Activated CD8-positive, alpha-beta memory T cell treated with anti-CD3 and anti-CD28 coated beads for 36 hours (primary cell): ENCODE measurements at regions not wholly inside any gene's neighbourhood (a gene's known extent, or its start where the extent isn't known, plus 50 kb on each side); places are given as distances from the start of the nearest gene placed in this dataset.

ENCODE experiments used
- CTCF ChIA-PET: fragments of 350-600 bp; sonication (Branson Sonifier 250); formaldehyde crosslinking; loops from one replicate; lab custom pipeline; 2021; ENCODE audit warnings: antibody characterized with exemption; lab: Charles Lee
- POLR2A ChIA-PET: fragments of 350-600 bp; sonication (Branson Sonifier 250); formaldehyde crosslinking; loops from one replicate; lab custom pipeline; 2021; ENCODE audit warnings: antibody characterized with exemption; lab: Charles Lee

DNA sequence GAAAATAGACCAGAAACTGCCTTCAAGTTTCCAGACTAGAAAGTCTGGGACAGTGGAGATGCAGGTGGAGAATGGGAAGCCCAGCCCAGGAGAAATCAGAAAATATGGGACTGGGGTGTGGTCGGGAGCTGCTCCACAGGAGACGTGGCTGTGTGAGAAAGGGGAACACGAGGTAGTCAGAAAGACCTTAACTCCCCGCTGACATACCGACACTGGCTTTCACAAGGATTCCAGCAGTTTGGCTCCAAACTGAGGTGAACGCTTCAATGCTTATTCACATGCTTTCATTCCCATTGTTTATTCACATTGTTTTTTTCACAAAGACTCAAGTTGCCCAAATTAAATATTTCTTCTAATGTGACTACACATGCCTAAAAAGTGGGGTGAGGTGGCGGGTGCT, 111.5 kb upstream of the SLCO3A1 start:
- ChIA-PET POLR2A (no interaction called here), CTCF (no interaction called here)

DNA sequence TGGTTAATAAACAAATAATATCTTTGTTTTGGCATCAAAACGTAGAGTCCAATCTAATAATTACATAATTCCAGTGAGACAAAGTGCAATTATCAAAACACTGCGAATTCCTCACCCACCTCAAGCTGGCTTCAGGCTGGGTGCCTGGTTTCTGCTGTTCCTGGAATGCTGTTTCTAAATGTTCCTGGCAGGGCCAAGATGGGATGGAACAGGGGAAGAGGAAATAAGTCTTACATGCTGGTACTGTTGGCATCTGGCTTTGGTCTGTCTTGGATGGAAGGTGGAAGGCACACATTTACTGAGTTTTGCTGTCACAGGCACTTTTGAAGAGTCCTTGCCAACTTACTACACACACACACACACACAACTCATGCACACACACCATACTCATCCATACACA, 101.9 kb upstream of the SLCO3A1 start:
- ChIA-PET POLR2A (no interaction called here), CTCF (no interaction called here)

DNA sequence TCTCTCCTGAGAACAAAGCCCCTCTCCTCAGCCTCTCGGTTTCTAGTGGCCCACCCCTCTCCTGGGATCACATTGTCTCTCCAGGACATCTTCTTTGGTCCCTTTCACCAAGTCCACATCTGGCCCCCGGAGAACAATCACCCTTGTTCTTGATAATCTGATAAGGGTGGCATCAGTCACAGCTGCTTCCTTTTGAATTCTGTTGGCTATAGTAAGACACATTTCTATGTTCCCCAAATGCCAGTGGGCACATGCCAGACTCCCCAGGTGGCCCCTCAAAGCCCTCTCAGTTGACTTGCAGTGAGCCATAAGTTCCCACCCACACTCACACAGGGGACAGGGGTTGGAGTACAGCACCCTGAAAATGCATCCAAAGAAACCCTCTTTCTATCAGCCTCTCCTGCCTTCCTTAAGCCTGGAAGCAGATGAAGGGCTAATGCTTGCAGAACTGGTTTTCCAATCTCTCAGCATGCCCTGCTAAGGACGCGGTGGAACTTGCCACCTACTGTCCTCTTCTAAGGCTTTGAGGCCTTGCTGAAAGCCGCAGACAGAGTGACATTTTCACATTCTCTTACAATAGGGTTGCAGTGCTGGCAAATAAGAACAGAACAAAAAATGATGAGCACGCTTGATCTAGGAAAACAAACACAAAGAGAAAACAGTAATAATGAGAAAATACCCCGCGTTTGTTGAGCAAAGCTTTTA, 101.3 kb upstream of the SLCO3A1 start:
- POLR2A ChIA-PET, result no interaction called here
- CTCF ChIA-PET, result no interaction called here

DNA sequence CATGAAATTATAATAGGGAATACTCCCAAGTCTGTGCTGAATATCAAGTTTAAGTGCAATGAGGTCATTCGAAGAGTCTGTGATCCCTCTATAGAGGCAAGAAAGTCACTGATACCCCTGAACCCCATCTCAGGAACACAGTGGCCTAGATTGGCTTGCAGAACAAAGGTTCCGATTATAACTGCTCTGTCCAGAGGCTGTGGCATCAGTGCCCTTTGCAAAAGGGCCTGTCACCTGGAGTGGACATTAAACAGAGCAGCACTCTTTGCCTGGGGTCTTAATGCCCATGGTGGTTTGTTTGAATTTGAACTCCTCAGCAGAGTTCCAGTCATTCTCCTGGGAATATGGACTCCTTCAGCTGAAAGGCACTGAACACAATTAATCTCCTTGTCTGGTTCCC, 93.9 kb upstream of the SLCO3A1 start:
- ChIA-PET CTCF (no interaction called here), POLR2A (no interaction called here)

DNA sequence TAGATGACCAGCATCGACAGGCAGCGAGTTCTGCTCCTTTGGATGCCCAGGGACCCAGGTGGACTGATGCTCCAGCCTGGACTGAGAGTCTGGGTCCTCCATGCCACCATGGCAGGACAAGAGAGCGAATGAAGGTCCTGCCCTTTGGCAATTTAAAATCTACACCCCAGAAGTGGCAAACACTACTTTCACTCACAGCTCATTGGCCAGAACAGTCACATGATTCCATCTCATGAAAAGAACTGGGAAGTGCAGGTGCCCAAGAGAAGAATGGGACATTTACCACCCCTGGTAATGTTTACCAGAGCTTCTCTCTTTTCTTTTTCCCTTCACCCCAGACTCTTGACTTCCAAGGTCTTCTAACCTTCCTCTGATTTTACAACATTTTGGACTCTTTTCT, 87.8 kb upstream of the SLCO3A1 start:
- POLR2A ChIA-PET, result no interaction called here

DNA sequence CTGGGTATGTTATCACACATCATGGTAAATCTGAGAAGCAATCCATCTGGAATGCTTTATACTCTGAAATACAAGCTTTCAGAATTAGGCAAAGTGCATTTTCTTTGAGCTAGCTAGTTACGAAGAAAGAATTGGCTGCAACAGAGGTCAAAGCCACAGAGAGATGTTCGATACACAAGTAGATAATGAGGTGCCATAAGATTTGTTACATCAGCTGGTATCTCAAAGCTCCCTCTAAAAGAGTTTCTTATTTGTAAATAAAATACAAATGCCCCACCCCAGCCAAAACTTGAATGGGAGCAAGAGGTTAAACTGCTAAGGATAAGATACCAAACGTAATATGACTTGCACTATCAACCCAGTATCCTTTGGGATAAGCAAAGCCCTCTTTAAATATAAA, 84.0 kb upstream of the SLCO3A1 start:
- CTCF ChIA-PET, result no interaction called here
- POLR2A ChIA-PET, result no interaction called here

More for the DNA sequence above, 87.8 kb upstream of the SLCO3A1 start:
- CTCF ChIA-PET, result no interaction called here

DNA sequence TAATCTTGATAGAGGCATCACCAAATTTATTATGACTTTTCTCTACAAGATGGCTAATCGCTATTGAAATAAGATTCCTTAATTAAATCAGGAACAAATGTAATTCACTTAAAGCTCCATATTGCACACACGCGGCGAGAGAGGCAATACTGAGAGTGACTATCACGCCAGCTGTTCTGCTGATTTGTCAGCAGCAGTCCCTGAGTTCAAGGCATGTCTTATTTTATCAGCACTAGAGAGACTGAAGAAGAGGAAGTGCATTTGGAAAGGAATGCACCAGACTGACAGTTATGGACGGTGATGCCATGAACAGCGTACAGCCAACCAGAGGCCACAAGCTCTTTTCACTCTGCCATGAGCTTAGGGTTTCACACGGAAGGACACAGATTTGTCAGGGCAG, 83.6 kb upstream of the SLCO3A1 start:
- POLR2A ChIA-PET, result no interaction called here
- CTCF ChIA-PET, result no interaction called here

DNA sequence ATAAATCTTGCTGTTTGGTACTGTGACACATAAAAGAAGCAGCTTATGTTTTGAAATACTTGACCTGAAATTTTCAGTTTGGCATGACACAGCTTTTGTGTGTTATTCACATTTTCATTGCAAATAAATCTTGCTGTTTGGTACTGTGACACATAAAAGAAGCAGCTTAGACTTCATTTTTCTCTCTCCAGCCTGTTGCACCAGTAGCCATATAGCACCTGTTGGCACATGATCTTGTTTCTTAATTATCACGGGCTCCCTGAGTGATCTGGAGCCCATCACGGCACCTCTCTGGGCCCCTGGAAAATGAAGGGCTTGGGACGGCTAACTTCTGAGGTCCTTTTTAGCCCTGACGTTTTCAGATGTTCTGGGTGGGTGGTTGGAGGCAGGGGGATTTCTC, 77.4 kb upstream of the SLCO3A1 start:
- ChIA-PET CTCF (no interaction called here), POLR2A (no interaction called here)

DNA sequence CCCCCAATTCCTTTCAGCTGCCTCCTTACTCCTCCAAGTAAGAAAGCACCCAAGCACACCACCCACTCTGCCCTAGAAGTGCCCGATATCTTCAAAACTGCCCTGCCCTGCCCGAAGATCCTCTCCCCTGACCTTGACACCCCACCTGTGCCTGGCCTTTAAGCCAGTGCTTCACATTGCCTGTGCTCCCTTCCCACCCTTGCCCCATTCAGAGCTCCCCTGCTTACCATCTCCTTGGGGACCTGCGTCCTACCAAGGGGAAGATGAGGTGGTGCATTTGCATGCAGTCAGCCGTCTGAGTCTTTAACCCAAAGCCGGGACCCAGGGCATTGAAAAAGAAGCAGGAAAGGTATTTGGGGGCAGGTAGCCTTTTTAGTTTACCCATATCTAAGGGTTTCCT, 73.5 kb upstream of the SLCO3A1 start:
- ChIA-PET CTCF (no interaction called here), POLR2A (no interaction called here)

DNA sequence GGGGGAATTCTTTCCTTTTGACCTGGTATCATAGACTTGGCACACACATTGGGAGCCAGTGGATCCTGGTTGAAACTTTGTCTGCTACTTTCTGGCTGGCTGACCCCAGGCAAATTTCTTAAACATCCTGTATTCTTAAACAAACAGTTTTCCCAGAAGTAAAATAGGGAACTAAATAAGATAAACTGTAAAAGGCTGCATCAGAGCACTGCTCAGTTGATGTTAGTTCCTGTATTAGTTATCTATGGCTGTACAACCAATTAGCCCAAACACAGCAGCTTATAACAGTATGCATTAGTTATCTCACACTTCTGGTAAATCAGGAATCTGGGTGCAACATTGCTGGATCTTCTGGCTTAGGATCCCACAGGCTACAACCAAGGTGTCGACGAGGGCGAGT, 73.1 kb upstream of the SLCO3A1 start:
- CTCF ChIA-PET, result no interaction called here

DNA sequence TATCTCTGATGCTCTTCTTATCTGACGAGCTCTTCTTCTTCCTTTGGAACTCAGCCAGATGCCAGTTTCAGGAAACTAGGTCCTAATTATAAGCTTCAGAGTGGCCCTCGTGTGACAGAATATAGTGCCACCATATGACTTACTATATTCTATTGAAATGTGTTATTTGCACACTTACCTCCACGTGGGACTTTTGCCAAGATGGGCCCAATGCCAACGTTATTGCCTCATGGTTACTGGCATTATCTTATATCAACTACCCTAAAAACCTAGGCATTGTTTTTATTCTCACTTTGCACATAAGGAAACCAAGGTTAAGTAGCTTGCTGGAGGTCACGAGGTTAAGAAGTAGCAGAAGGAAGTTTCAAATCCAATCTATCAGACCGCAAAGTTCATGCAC, 71.3 kb upstream of the SLCO3A1 start:
- ChIA-PET CTCF (no interaction called here), POLR2A (no interaction called here)

More for the DNA sequence above, 73.1 kb upstream of the SLCO3A1 start:
- POLR2A ChIA-PET, result no interaction called here

DNA sequence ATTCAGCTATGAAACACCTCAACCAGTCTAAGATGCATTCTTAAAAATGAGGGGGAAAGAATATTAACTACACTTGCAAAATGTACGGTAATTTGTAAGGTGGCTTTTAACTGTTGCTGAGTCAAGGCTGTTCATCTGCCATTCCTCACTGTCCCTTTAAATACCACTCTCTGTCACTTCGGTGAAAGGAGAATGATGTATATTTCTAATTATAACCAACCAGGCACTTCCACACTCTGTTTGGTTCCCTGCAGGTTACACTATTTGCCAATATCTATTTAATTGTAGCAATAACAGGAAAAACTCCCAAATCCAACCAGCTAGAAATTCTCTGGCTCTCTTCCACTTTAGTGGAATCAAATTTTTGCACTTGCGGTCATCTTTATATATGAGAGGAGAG, 70.5 kb upstream of the SLCO3A1 start:
- CTCF ChIA-PET, result no interaction called here
- POLR2A ChIA-PET, result no interaction called here

DNA sequence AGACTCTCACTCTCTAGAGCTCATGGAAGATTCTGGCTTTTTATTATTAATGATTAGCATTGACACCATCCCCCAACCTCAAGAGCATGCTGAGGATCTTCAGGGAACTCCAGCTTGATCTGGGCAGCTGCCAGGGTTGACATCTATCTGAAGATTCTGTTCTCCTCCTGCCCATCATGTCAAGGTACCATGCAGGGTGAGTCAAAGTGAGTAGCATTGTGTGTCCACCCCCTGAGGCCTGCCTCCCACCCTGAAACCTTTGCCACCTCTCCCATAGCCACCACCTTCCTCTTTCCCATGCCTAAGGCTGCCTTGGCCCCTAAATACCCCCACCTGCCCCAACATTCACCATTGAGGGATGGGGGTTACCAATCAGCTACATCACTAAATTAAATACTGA, 70.1 kb upstream of the SLCO3A1 start:
- ChIA-PET POLR2A (no interaction called here), CTCF (no interaction called here)

DNA sequence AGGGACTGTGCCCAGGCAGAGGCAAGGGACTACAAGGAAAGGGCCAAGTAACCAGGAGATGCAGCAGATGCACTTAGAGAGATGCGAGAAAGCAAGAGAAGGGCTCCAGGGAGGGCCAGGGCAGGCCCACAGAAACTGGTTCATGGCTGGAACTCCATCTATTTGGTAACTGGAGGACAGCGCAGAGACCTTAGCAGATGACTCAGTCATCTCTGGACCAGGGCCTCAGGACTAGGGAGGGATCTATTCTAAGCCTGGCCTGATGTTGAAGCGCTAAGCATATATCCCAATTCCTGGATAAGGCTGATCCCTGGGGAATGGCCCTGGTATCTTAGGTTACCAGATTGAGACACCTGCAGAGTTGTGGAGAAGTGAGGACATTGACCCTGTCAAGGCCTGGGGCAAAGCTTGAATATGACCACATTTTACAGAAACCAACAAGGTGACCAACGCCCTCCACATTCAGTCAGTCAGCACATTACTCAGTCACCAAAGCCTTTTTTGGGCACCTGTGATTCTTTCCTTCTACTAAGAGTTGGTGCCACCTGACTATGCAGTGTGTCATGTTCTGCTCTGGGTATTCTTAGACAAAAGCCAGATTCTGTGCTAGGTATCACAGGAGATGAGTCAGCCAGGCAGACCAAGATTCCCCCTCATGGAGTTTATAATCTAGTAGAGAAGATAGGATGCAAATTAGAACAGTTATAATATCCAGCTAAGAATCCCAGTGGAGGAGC, 68.4 kb upstream of the SLCO3A1 start:
- ChIA-PET CTCF (no interaction called here), POLR2A (interaction anchor here (0.7 kb wide), 1 partner anchor 442 kb away, joined by 7 read pairs; no protein-coding TSS in a partner anchor)

DNA sequence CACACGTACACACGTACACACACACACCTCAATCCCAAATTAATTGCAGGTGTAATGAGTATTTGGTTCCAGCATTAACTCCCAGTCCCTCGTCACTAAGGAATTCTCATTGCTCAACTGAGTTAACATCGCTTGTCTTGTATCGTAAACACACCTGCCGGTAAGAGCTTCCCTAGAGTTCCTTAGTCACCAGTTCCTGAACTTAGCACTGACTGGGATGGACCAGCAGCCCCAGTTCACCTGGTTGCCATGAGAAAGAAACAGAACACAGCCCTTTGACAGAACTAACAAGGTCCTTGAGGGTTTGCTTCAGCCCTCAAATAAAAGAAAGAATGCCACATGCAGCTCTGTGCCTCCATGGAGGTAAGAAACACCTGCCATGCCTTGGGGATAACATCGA, 66.3 kb upstream of the SLCO3A1 start:
- ChIA-PET POLR2A (interaction anchor here (0.6 kb wide), 1 partner anchor 710 kb away, joined by 3 read pairs; no protein-coding TSS in a partner anchor), CTCF (interaction anchor here (0.7 kb wide), 1 partner anchor 272 kb away, joined by 3 read pairs; no protein-coding TSS in a partner anchor)

DNA sequence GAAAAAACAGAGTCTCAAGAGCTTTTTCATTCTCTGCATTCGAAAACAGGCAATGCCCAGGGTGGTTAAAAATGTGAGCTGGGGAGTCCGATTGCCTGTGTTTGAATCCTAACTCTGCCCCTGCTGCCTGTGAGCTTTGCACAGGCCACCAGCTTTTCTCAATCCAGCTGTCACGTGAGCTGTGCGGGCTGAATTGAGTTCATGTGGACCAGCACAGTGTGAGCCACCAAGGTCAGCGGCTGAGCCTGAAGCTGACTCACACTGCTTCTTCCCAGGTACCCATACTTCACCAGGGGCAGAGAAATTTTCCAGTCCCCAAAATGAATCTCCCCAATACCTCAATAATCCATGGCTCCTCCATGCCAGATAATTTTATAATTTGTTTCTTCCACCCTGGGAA, 64.4 kb upstream of the SLCO3A1 start:
- POLR2A ChIA-PET, result no interaction called here
- CTCF ChIA-PET, result no interaction called here

DNA sequence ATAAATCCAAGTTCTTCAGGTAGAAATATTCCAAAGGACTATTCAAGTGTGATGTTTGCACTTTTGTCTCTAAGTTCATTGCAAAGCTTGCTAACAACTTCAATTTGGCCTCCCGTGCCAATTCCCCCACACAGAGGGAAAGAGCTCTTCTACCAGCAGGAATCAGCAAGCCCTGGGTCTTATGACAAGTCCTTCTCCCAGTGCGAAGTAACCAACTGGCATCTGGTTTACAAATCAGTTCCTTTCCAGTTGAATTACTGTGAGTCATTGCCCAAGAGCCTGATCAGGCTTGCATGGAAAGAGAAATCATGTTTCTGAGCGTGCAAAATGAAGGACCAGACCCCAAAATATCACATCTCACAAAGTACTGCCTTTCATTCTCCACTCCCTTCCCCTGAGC, 62.7 kb upstream of the SLCO3A1 start:
- ChIA-PET POLR2A (no interaction called here), CTCF (no interaction called here)

DNA sequence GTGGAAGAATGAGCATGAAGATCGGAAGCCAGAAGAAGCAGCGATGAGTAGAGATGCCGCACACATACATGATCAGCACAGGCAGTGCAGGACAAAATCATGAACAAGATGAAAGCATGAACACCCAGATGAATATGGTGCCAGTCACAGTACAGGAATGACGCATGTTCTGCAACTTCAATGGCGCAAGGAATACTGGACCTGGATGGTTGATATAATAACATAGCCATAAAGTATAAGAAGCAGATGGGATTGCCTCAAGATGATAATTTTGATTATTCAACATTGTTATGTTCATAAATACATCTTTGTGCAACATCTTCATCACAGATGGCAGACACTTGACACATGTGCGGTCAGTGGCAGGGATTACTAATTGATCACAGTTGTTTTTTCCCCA, 59.7 kb upstream of the SLCO3A1 start:
- POLR2A ChIA-PET, result no interaction called here

DNA sequence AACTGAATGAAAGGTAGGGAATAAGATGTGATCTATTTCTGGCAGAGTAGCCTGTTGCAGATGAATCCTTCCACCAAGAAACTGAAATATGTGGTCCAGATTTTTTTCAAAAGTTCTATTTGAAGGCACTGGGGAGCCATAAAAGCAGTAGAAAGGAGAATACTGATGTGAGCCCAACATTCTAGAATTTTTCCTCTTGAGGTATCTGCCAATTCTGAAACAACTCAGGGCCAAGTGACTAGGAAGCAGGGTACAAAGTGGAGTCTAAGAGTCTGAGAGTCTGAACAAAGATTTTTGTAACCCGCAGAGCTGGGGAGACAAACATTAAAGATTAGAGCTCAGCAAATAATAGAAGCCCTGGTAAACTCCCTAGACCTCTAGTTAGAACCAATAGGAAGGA, 58.3 kb upstream of the SLCO3A1 start:
- CTCF ChIA-PET, result no interaction called here
- POLR2A ChIA-PET, result no interaction called here

More for the DNA sequence above, 59.7 kb upstream of the SLCO3A1 start:
- CTCF ChIA-PET, result no interaction called here

DNA sequence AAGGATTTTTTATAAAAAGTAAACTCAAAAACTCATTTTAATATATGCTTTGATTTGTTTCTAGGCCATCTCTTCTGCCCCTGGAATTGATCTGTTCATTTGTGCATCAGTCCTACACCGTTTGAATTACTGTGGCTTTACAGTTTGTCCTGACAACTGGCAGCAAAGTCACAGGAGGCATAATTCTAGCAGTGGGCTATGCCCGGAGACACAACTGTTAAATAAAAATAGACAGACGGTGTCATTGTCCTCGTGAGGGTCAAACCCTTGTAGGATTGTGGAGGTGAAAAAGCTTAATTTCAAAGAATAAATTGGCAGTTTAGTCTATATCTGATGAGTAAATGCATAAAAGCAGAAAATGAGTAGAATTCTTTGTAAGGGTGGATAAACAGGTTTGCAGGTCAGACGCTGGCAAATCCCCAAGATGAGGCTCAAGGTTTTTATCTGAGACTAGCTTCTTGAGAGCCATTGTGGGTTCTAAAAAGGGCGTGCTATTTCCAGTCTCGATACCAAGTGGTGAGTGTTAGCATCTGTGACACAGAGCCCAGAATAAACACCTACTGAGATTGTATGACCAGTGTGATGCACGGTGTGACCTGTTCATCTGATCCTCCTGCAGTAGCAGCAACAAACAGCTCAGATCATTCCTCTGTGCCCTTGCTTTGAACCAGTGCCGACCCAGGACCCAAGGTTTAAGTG, 51.5 kb upstream of the SLCO3A1 start:
- ChIA-PET CTCF (interaction anchor here (1.6 kb wide), 1 partner anchor 96 kb away, joined by 4 read pairs; no protein-coding TSS in a partner anchor), POLR2A (no interaction called here)
